Natural killer cell (primary cell): ENCODE measurements at regions not wholly inside any gene's neighbourhood (a gene's known extent, or its start where the extent isn't known, plus 50 kb on each side); places are given as distances from the start of the nearest gene placed in this dataset.
"Not testable (repeated sequence)": the region's sequence is repeated elsewhere in the genome, so short reads cannot be mapped to it uniquely, and the experiment has no call there.

ENCODE experiments used
- ATAC-seq, 3 donors: fragments of 150-1000 bp in 2 of 3; fragments of 200-7000 bp in 1 of 3; cut with Tn5 transposase; 1 replicate in 1 of 3; 2 replicates in 2 of 3; pipeline ENCODE4 v1.10.0; 2021; ENCODE audit warnings: mild to moderate bottlenecking in 2 of 3, moderate library complexity in 2 of 3
- DNase-seq, 2 donors: peaks; one replicate each; pipeline versions ENCODE4 v3.0.0 to v3.0.0-alpha.2; 2013 to 2021; ENCODE audit warnings: mixed read lengths in 1 of 2
- H3K27ac ChIP-seq: one replicate; pipeline ENCODE4 v1.5.1; 2013; ENCODE audit warnings: mild to moderate bottlenecking, low read length
- H3K27me3 ChIP-seq: one replicate; pipeline ENCODE4 v1.6.1; 2013; ENCODE audit warnings: low read length; ENCODE audit not compliant: control insufficient read depth, insufficient read depth
- H3K36me3 ChIP-seq: one replicate; pipeline ENCODE4 v1.6.1; 2013; ENCODE audit warnings: low read length; ENCODE audit not compliant: control insufficient read depth, insufficient read depth
- H3K4me1 ChIP-seq: one replicate; pipeline ENCODE4 v1.6.1; 2013; ENCODE audit warnings: low read length; ENCODE audit not compliant: control insufficient read depth, insufficient read depth
- H3K4me3 ChIP-seq: one replicate; pipeline ENCODE4 v1.5.1; 2013; ENCODE audit warnings: low read length
- H3K9me3 ChIP-seq: one replicate; pipeline ENCODE4 v1.6.1; 2013; ENCODE audit warnings: low read length; ENCODE audit not compliant: control insufficient read depth, insufficient read depth
- H3K27ac Mint-ChIP-seq, 2 donors: one replicate each; pipeline ENCODE4 v1.8.0; 2022; ENCODE audit warnings: mild to moderate bottlenecking in 2 of 2, mixed read lengths in 2 of 2, moderate library complexity in 1 of 2
- H3K27me3 Mint-ChIP-seq, 2 donors: one replicate each; pipeline ENCODE4 v1.8.0; 2022; ENCODE audit warnings: low read depth in 2 of 2, mixed read lengths in 2 of 2
- H3K36me3 Mint-ChIP-seq: one replicate; pipeline ENCODE4 v1.8.0; 2022; ENCODE audit warnings: mixed read lengths
- H3K4me1 Mint-ChIP-seq, 2 donors: one replicate each; pipeline ENCODE4 v1.8.0; 2022; ENCODE audit warnings: mixed read lengths in 2 of 2
- H3K4me3 Mint-ChIP-seq: one replicate; pipeline ENCODE4 v1.8.0; 2022; ENCODE audit warnings: mild to moderate bottlenecking, moderate library complexity, mixed read lengths
- H3K9me3 Mint-ChIP-seq, 2 donors: one replicate each; pipeline ENCODE4 v1.8.0; 2022; ENCODE audit warnings: mixed read lengths in 2 of 2
- CTCF ChIP-seq: fragments of 200-600 bp; IDR thresholded peaks from one replicate; pipeline ENCODE4 v1.8.0; 2022; ENCODE audit warnings: antibody characterized with exemption
- WGBS: methylation state at CpG from one replicate; pipeline ENCODE4 v1.1.7; 2013; ENCODE audit warnings: missing lambda C conversion rate; ENCODE audit not compliant: insufficient coverage; 5-methylcytosine and 5-hydroxymethylcytosine counted together
- intact Hi-C: fragments of 100-400 bp; cut with micrococcal nuclease; formaldehyde crosslinking; loops from one replicate; pipeline ENCODE4 v1.14.2; 2022

GRCh38 chr2:16055848-16056580, 115.7 kb downstream of the MYCN start:
- Histone ChIP-seq H3K27ac (no peak overlapping the region), H3K4me3 (no peak overlapping the region), H3K4me1 (no peaks in the 10 kb centered on the region), H3K36me3 (no peaks in the 10 kb centered on the region), H3K9me3 (no peaks in the 10 kb centered on the region), H3K27me3 (no peaks in the 10 kb centered on the region)
- H3K27ac Mint-ChIP-seq, result no peak overlapping the region
- no peaks in the 10 kb centered on the region for H3K36me3 Mint-ChIP-seq
- ATAC-seq (no peak), DNase-seq (no peak)
- H3K4me3 Mint-ChIP-seq, result no peak overlapping the region
- intact Hi-C loops, result no loop called here
- H3K27me3 Mint-ChIP-seq, result no peaks in the 10 kb centered on the region
- peaks cover 0 to 4% of the 10 kb centered on the region in 2 donors for H3K4me1 Mint-ChIP-seq
- no peak for TF ChIP-seq CTCF
- H3K9me3 Mint-ChIP-seq, result no peaks in the 10 kb centered on the region
- 29% methylated on average over 7 of the region's 7 CpGs for WGBS

- Mint-ChIP-seq H3K9me3 (no peaks in the 10 kb centered on the region), H3K4me1 (peaks cover 0 to 4% of the 10 kb centered on the region in 2 donors), H3K4me3 (no peak overlapping the region), H3K27me3 (no peaks in the 10 kb centered on the region), H3K27ac (no peak overlapping the region), H3K36me3 (no peaks in the 10 kb centered on the region)
- DNase-seq (no peak), ATAC-seq (no peak)
- 93% methylated on average over 6 of the region's 7 CpGs for WGBS
- H3K9me3 ChIP-seq, result no peaks in the 10 kb centered on the region
- H3K36me3 ChIP-seq, result no peaks in the 10 kb centered on the region
- intact Hi-C loops, result no loop called here
- no peaks in the 10 kb centered on the region for H3K27me3 ChIP-seq
- no peaks in the 10 kb centered on the region for H3K4me1 ChIP-seq
- no peak overlapping the region for H3K27ac ChIP-seq
- TF ChIP-seq CTCF, result no peak
- no peak overlapping the region for H3K4me3 ChIP-seq
Observed at GRCh38 chr2:16053437-16054257, 113.3 kb downstream of the MYCN start.

- H3K4me1 Mint-ChIP-seq, H3K36me3 Mint-ChIP-seq, H3K27ac ChIP-seq, intact Hi-C loops, H3K27me3 Mint-ChIP-seq, H3K9me3 ChIP-seq, ATAC-seq, H3K36me3 ChIP-seq, DNase-seq, H3K9me3 Mint-ChIP-seq, H3K4me3 Mint-ChIP-seq, H3K27ac Mint-ChIP-seq, H3K4me3 ChIP-seq, H3K27me3 ChIP-seq, H3K4me1 ChIP-seq: not testable (repeated sequence)
- 80% methylated on average over 5 of the region's 6 CpGs for WGBS
Observed at GRCh38 chr2:16052571-16053052, 112.3 kb downstream of the MYCN start.

GRCh38 chr2:16051841-16052564, 111.7 kb downstream of the MYCN start:
- H3K4me3 Mint-ChIP-seq, result no peak overlapping the region
- intact Hi-C loops, result no loop called here
- no peaks in the 10 kb centered on the region for H3K27me3 Mint-ChIP-seq
- Histone ChIP-seq H3K9me3 (no peaks in the 10 kb centered on the region), H3K4me1 (no peaks in the 10 kb centered on the region), H3K27ac (no peak overlapping the region), H3K36me3 (no peaks in the 10 kb centered on the region), H3K4me3 (no peak overlapping the region), H3K27me3 (no peaks in the 10 kb centered on the region)
- TF ChIP-seq CTCF, result no peak
- no peak overlapping the region for H3K27ac Mint-ChIP-seq
- ATAC-seq (no peak), DNase-seq (no peak)
- peaks cover 0 to 4% of the 10 kb centered on the region in 2 donors for H3K4me1 Mint-ChIP-seq
- no peaks in the 10 kb centered on the region for H3K9me3 Mint-ChIP-seq
- WGBS, result 92% methylated on average over 4 of the region's 6 CpGs
- no peaks in the 10 kb centered on the region for H3K36me3 Mint-ChIP-seq
